ENCODE measurements at regions not wholly inside any gene's neighbourhood (a gene's known extent, or its start where the extent isn't known, plus 50 kb on each side); places are given as distances from the start of the nearest gene placed in this dataset.

GRCh38 chrX:63929608-63930007 is 144.6 kb upstream of the ARHGEF9 start:
- peaks cover 21% of the 10 kb centered on the region; the same call in 2 of the 3 replicates for H3K9me3 Mint-ChIP-seq
- H3K79me2 ChIP-seq (replicated peaks; ENCODE audit: insufficient read depth): no peaks in the 10 kb centered on the region
- H3K27me3 Mint-ChIP-seq (ENCODE audit: insufficient read depth, low read depth, poor library complexity): peaks cover 2% of the 10 kb centered on the region
- H3K4me1 ChIP-seq (ENCODE audit: insufficient read depth): peaks cover 3% of the 10 kb centered on the region; the same call in 1 of the 2 replicates
- H3K27me3 ChIP-seq (ENCODE audit: insufficient read depth): no peaks in the 10 kb centered on the region
- peaks cover 11% of the 10 kb centered on the region; the same call in 2 of the 3 replicates for H3K4me1 Mint-ChIP-seq
- no peak for DNase-seq (ENCODE audit: low spot score)
- no peak overlapping the region for H3K4me3 ChIP-seq
- peaks cover 8% of the 10 kb centered on the region; the same call in 2 of the 3 replicates for H3K36me3 Mint-ChIP-seq (ENCODE audit: low read depth)
- no peak overlapping the region for H3K4me3 Mint-ChIP-seq
- no peak overlapping the region for H2AFZ ChIP-seq
- no peak overlapping the region for H3K27ac ChIP-seq (ENCODE audit: low read depth)
- no peaks in the 10 kb centered on the region for H3F3A ChIP-seq (replicated peaks; ENCODE audit: low read depth)
- TF ChIP-seq ZNF331 (CRISPR knock-in tag; IDR thresholded peaks at IDR 0.05; ENCODE audit: low read depth): no peak
- TF ChIP-seq JUNB (IDR thresholded peaks at IDR 0.05; ENCODE audit: unreplicated experiment): no peak
- H3K9me2 ChIP-seq (ENCODE audit: insufficient read depth): no peaks in the 10 kb centered on the region
- no peak overlapping the region for H3K4me2 ChIP-seq
- ATAC-seq: no peak
- no peaks in the 10 kb centered on the region for H3K36me3 ChIP-seq (ENCODE audit: insufficient read depth)
- no peak overlapping the region for H3K27ac Mint-ChIP-seq
- no peaks in the 10 kb centered on the region for H4K20me1 ChIP-seq (replicated peaks; ENCODE audit: insufficient read depth)

- Histone ChIP-seq H3K9me2 (ENCODE audit: insufficient read depth) (no peaks in the 10 kb centered on the region), H3K4me3 (no peak overlapping the region), H3K27ac (ENCODE audit: low read depth) (no peak overlapping the region), H3F3A (replicated peaks; ENCODE audit: low read depth) (no peaks in the 10 kb centered on the region), H3K36me3 (ENCODE audit: insufficient read depth) (no peaks in the 10 kb centered on the region), H4K20me1 (replicated peaks; ENCODE audit: insufficient read depth) (no peaks in the 10 kb centered on the region), H2AFZ (no peak overlapping the region), H3K4me1 (ENCODE audit: insufficient read depth) (no peaks in the 10 kb centered on the region; the same call in 1 of the 2 replicates), H3K4me2 (no peak overlapping the region), H3K79me2 (replicated peaks; ENCODE audit: insufficient read depth) (no peaks in the 10 kb centered on the region), H3K27me3 (ENCODE audit: insufficient read depth) (no peaks in the 10 kb centered on the region)
- Mint-ChIP-seq H3K4me1 (peaks cover 2% of the 10 kb centered on the region; the same call in 2 of the 3 replicates), H3K36me3 (ENCODE audit: low read depth) (peaks cover 6% of the 10 kb centered on the region; the same call in 2 of the 3 replicates), H3K27ac (no peak overlapping the region), H3K4me3 (no peak overlapping the region), H3K9me3 (peaks cover 22% of the 10 kb centered on the region; the same call in 2 of the 3 replicates), H3K27me3 (ENCODE audit: insufficient read depth, low read depth, poor library complexity) (no peaks in the 10 kb centered on the region)
- DNase-seq (ENCODE audit: low spot score) (no peak), ATAC-seq (no peak)
- no peak for TF ChIP-seq ZNF114 (CRISPR knock-in tag; IDR thresholded peaks at IDR 0.05)
- TF ChIP-seq NANOG (IDR thresholded peaks at IDR 0.05; ENCODE audit: borderline replicate concordance): no peak
- no peak for TF ChIP-seq EZH2phosphoT487 (IDR thresholded peaks at IDR 0.05; ENCODE audit: unreplicated experiment)
- TF ChIP-seq ZNF462 (CRISPR knock-in tag; IDR thresholded peaks at IDR 0.05): no peak
- TF ChIP-seq CREB1 (CRISPR knock-in tag; IDR thresholded peaks at IDR 0.05; ENCODE audit: low read depth): no peak
- TF ChIP-seq STAT1 (IDR thresholded peaks at IDR 0.05; ENCODE audit: unreplicated experiment): no peak
- no peak for TF ChIP-seq POLR2AphosphoS5 (IDR thresholded peaks at IDR 0.05; ENCODE audit: low read depth)
- TF ChIP-seq EZH2 (IDR thresholded peaks at IDR 0.05; ENCODE audit: low read depth, unreplicated experiment): no peak
- TF ChIP-seq JUNB (IDR thresholded peaks at IDR 0.05; ENCODE audit: unreplicated experiment): no peak
- TF ChIP-seq REST (IDR thresholded peaks at IDR 0.05; ENCODE audit: unreplicated experiment): no peak
Measured at GRCh38 chrX:63927848-63928247, 142.8 kb upstream of the ARHGEF9 start.
